ENCODE measurements at regions not wholly inside any gene's neighbourhood (a gene's known extent, or its start where the extent isn't known, plus 50 kb on each side); places are given as distances from the start of the nearest gene placed in this dataset.

GRCh38 chr5:73997960-73998359 lies 372.0 kb downstream of the ARHGEF28 start:
- DNase-seq (ENCODE audit: low read depth) = no peak
- H3K4me3 ChIP-seq (ENCODE audit: low read depth, low read length) = no peak overlapping the region
- no peak for TF ChIP-seq CTCF (IDR thresholded peaks at IDR 0.05; ENCODE audit: insufficient read depth, low read depth, low read length, missing control alignments)

GRCh38 chr5:73996151-73996755 lies 370.3 kb downstream of the ARHGEF28 start:
- TF ChIP-seq CTCF (IDR thresholded peaks at IDR 0.05; ENCODE audit: insufficient read depth, low read depth, low read length, missing control alignments) = no peak
- no peak overlapping the region for H3K4me3 ChIP-seq (ENCODE audit: low read depth, low read length)
- no peak for DNase-seq (ENCODE audit: low read depth)

GRCh38 chr5:73994963-73995362 lies 369.0 kb downstream of the ARHGEF28 start:
- TF ChIP-seq CTCF (IDR thresholded peaks at IDR 0.05; ENCODE audit: insufficient read depth, low read depth, low read length, missing control alignments) = no peak
- no peak for DNase-seq (ENCODE audit: low read depth)
- no peak overlapping the region for H3K4me3 ChIP-seq (ENCODE audit: low read depth, low read length)
